ENCODE measurements at regions not wholly inside any gene's neighbourhood (a gene's known extent, or its start where the extent isn't known, plus 50 kb on each side); places are given as distances from the start of the nearest gene placed in this dataset.

DNA sequence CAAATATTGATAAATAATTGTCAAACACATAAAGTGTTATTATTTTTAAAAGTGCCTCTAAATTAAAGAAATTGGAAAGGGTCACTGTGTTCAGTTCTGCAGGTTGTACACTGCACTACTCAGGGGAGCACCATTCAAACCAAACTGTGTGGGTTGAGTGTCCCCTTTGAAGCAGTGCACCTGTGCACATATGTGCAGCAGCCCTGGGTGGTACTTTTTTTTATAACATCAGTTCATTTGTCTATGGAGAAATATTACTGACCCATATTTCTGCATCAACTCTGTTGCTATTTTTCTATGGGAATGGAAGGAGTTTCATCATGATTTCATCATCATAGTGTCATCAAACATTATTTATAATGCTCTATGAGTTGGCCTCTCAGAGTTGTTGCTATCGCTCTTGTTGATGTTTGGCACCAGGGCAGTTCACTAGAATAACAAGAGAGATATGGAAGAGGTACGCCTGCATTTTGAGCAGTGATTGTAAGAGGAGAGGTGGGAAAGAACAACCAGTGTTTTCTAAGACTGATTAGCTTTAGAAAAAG, 457.6 kb downstream of the TFAP2A start:
- Mint-ChIP-seq H3K4me3 (no peak overlapping the region), H3K27ac (no peak overlapping the region), H3K27me3 (ENCODE audit: insufficient read depth) (peaks cover 2% of the 10 kb centered on the region; the same call in 1 of the 2 replicates), H3K9me3 (no peaks in the 10 kb centered on the region; the same call in 1 of the 2 replicates), H3K4me1 (ENCODE audit: low read depth) (no peaks in the 10 kb centered on the region), H3K36me3 (ENCODE audit: low read depth) (no peaks in the 10 kb centered on the region)
- TF ChIP-seq, protein P1, sequence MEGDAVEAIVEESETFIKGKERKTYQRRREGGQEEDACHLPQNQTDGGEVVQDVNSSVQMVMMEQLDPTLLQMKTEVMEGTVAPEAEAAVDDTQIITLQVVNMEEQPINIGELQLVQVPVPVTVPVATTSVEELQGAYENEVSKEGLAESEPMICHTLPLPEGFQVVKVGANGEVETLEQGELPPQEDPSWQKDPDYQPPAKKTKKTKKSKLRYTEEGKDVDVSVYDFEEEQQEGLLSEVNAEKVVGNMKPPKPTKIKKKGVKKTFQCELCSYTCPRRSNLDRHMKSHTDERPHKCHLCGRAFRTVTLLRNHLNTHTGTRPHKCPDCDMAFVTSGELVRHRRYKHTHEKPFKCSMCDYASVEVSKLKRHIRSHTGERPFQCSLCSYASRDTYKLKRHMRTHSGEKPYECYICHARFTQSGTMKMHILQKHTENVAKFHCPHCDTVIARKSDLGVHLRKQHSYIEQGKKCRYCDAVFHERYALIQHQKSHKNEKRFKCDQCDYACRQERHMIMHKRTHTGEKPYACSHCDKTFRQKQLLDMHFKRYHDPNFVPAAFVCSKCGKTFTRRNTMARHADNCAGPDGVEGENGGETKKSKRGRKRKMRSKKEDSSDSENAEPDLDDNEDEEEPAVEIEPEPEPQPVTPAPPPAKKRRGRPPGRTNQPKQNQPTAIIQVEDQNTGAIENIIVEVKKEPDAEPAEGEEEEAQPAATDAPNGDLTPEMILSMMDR (IDR thresholded peaks at IDR 0.05) = no peak
- no peak for DNase-seq

DNA sequence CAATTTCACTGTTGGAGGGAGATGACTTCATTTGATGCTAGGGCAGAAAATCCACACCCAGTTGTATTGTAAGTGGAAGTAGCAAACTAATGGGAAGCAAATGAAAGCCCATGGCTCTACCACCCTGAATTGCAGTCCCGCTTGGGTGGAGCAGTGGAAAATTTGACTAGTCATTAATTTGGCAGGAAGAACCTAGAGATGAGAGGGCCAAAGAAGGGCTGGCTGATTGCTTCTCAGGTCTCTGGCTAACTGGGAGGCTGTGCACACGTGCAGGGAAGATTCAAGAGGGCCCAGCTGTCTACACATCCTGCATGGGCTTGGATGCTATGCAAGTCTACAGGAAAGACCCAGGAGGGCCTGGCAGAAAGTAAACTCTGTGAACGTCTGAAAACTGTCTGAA, 466.2 kb downstream of the TFAP2A start:
- H3K27me3 Mint-ChIP-seq (ENCODE audit: insufficient read depth) = peaks cover 2% of the 10 kb centered on the region
- TF ChIP-seq, protein P1 (IDR thresholded peaks at IDR 0.05) = no peak
- no peaks in the 10 kb centered on the region for H3K4me1 Mint-ChIP-seq (ENCODE audit: low read depth)
- H3K4me3 Mint-ChIP-seq = no peak overlapping the region
- no peaks in the 10 kb centered on the region for H3K9me3 Mint-ChIP-seq
- no peaks in the 10 kb centered on the region; the same call in 1 of the 2 replicates for H3K36me3 Mint-ChIP-seq (ENCODE audit: low read depth)
- H3K27ac Mint-ChIP-seq = no peak overlapping the region
- DNase-seq = no peak

DNA sequence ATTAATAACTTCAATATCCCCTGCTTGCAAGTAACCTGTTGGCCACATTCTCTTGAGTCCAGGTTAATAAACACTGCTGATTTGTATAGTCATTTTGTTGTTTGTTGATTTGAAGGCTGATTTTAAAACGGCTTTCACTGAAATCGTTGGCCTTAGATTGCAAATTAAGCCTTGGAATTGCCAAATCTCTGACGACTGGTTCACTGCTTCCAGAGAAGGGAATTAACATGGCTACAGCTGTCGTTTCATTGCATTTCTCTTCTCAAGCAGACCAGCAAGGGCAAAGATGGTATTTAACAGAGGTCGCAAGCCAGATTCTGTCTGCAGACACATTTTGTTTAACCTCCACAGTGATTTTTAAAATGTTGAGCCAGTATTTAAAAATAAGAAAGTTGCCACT, 470.9 kb downstream of the TFAP2A start:
- no peaks in the 10 kb centered on the region for H3K4me1 Mint-ChIP-seq (ENCODE audit: low read depth)
- H3K36me3 Mint-ChIP-seq (ENCODE audit: low read depth) = no peaks in the 10 kb centered on the region; the same call in 1 of the 2 replicates
- DNase-seq = no peak
- H3K9me3 Mint-ChIP-seq = peaks cover 9% of the 10 kb centered on the region; the same call in 1 of the 2 replicates
- no peak overlapping the region for H3K27ac Mint-ChIP-seq
- no peak overlapping the region for H3K4me3 Mint-ChIP-seq
- TF ChIP-seq, protein P1 (IDR thresholded peaks at IDR 0.05) = no peak
- peaks cover 2% of the 10 kb centered on the region for H3K27me3 Mint-ChIP-seq (ENCODE audit: insufficient read depth)

DNA sequence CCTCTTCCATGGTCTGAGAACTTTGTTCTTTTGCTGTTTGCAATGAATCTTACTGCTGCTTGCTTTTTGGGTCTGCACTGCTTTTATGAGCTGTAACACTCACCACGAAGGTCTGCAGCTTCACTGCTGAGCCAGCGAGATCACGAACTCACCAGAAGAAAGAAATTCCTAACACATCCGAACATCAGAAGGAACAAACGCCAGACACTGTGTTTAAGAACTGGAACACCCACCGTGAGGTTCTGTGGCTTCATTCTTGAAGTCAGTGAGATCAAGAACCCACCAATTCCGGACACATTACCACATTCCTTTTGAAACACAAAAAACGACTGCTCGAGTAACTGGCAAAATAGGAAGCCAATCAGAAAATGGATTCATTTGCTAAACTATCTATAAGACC, 471.8 kb downstream of the TFAP2A start:
- no peaks in the 10 kb centered on the region for H3K4me1 Mint-ChIP-seq (ENCODE audit: low read depth)
- H3K27ac Mint-ChIP-seq = no peak overlapping the region
- peaks cover 9% of the 10 kb centered on the region; the same call in 1 of the 2 replicates for H3K9me3 Mint-ChIP-seq
- H3K4me3 Mint-ChIP-seq = no peak overlapping the region
- no peak for DNase-seq
- TF ChIP-seq, protein P1 (IDR thresholded peaks at IDR 0.05) = no peak
- H3K27me3 Mint-ChIP-seq (ENCODE audit: insufficient read depth) = peaks cover 2% of the 10 kb centered on the region
- no peaks in the 10 kb centered on the region; the same call in 1 of the 2 replicates for H3K36me3 Mint-ChIP-seq (ENCODE audit: low read depth)

DNA sequence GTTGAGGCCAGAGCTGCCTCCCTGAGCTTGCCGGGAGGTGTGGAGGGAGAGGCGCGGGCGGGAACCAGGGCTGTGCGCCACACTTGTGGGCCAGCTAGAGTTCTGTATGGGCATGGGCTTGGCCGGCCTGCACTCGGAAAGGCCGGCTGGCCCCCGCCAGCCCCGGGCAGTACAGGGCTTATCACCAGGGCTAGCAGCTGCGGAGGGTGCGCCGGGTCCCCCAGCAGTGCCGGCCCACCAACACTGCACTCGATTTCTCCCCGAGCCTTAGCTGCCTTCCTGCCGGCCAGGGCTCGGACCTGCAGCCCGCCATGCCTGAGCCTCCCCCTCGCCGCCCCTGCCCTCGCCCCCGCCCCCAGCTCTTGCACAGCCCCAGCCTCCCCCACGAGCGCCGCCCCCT, 472.7 kb downstream of the TFAP2A start:
- Mint-ChIP-seq H3K4me3 (no peak overlapping the region), H3K4me1 (ENCODE audit: low read depth) (no peaks in the 10 kb centered on the region), H3K36me3 (ENCODE audit: low read depth) (no peaks in the 10 kb centered on the region; the same call in 1 of the 2 replicates), H3K9me3 (peaks cover 9% of the 10 kb centered on the region; the same call in 1 of the 2 replicates), H3K27me3 (ENCODE audit: insufficient read depth) (peaks cover 2% of the 10 kb centered on the region), H3K27ac (no peak overlapping the region)
- TF ChIP-seq, protein P1 (IDR thresholded peaks at IDR 0.05) = no peak
- no peak for DNase-seq

Data from HFFc6 (cell line).